K562 (cell line): ENCODE measurements at regions not wholly inside any gene's neighbourhood (a gene's known extent, or its start where the extent isn't known, plus 50 kb on each side); places are given as distances from the start of the nearest gene placed in this dataset.

Source experiments
- ATAC-seq: fragments of 200-7000 bp; cut with Tn5 transposase; 3 replicates; pipeline ENCODE4 v1.9.1; 2020; ENCODE audit warnings: moderate library complexity
- BruUV-seq: library from RNA; stranded (reverse); fragments of 400-500 nt; replicated peaks from 2 replicates; lab custom pipeline; 2021; lab: Mats Ljungman, UMichigan
- CTCF ChIA-PET: fragments of 300-600 bp; formaldehyde crosslinking; extraction: SDS; loops from one replicate; lab custom pipeline; 2021; ENCODE audit warnings: low intra/inter-chr PET ratio; lab: Yijun Ruan, JAX
- POLR2A ChIA-PET: fragments of 300-600, 350-650 bp; sonication (Branson Sonifier 250); formaldehyde crosslinking; extraction: SDS; loops from one replicate; lab custom pipeline; 2021; ENCODE audit warnings: antibody characterized with exemption, inconsistent platforms; lab: Yijun Ruan, JAX
- DNase-seq, 4 experiments: peaks; one replicate each; pipeline versions ENCODE4 v3.0.0 to v3.0.0-alpha.2; 2011 to 2018; ENCODE audit warnings: low spot score in 3 of 4, mixed read lengths in 3 of 4; ENCODE audit errors: extremely low read depth in 1 of 4
- FAIRE-seq: peaks from 2 replicates; lab custom pipeline; 2011; peaks lifted over from hg19 to GRCh38; lab: Jason Lieb, UNC
- H2AFZ ChIP-seq: 2 replicates; pipeline ENCODE4 v1.6.0; 2011; ENCODE audit warnings: low read depth, low read length, control low read depth, inconsistent platforms
- H3K27ac ChIP-seq: fragments of 200-600 bp; 3 replicates; pipeline ENCODE4 v1.8.0; 2011; ENCODE audit warnings: low read depth, mild to moderate bottlenecking, control low read depth, inconsistent platforms, low read length, moderate library complexity, mixed read lengths; ENCODE audit errors: extremely low read depth
- H3K27me3 ChIP-seq, 2 experiments: fragments of 300-600 bp in 1 of 2; 2 replicates in 1 of 2; 3 replicates in 1 of 2; pipeline versions ENCODE4 v1.6.0 to v1.8.0; 2011; ENCODE audit warnings: inconsistent platforms in 2 of 2, low read length in 2 of 2, mild to moderate bottlenecking in 1 of 2, mixed read lengths in 1 of 2, moderate library complexity in 1 of 2; ENCODE audit not compliant: control insufficient read depth in 2 of 2, insufficient read depth in 2 of 2
- H3K36me3 ChIP-seq: fragments of 300-600 bp; 3 replicates; pipeline ENCODE4 v1.8.0; 2011; ENCODE audit warnings: mild to moderate bottlenecking, low read length, inconsistent platforms; ENCODE audit not compliant: control insufficient read depth, insufficient read depth
- H3K4me1 ChIP-seq, 2 experiments: fragments of 200-600 bp in 1 of 2; replicated peaks in 1 of 2; 2 replicates in 1 of 2; 3 replicates in 1 of 2; pipeline versions ENCODE4 v1.5.1 to v1.8.0; 2011; ENCODE audit warnings: inconsistent platforms in 2 of 2, low read length in 2 of 2, mild to moderate bottlenecking in 1 of 2, mixed read lengths in 1 of 2, moderate library complexity in 1 of 2; ENCODE audit not compliant: control insufficient read depth in 2 of 2, insufficient read depth in 2 of 2
- H3K4me2 ChIP-seq: 2 replicates; pipeline ENCODE4 v1.6.1; 2011; ENCODE audit warnings: low read length, control low read depth, inconsistent platforms, mixed read lengths; ENCODE audit not compliant: insufficient read depth
- H3K4me3 ChIP-seq: fragments of 200-600 bp; sonication (generic), shearing (Covaris generic); 2 replicates; pipeline ENCODE4 v1.5.1; 2016; ENCODE audit warnings: control low read depth, inconsistent platforms
- H3K79me2 ChIP-seq: fragments of 200-600 bp; 3 replicates; pipeline ENCODE4 v1.8.0; 2011; ENCODE audit warnings: low read length, inconsistent platforms; ENCODE audit not compliant: control insufficient read depth, insufficient read depth
- H3K9ac ChIP-seq, 2 experiments: 2 replicates each; pipeline versions ENCODE4 v1.6.0 to v1.6.1; 2011; ENCODE audit warnings: low read depth in 2 of 2, low read length in 2 of 2, control low read depth in 1 of 2, inconsistent platforms in 1 of 2, mild to moderate bottlenecking in 1 of 2, mixed read lengths in 1 of 2; ENCODE audit not compliant: insufficient read depth in 1 of 2
- H3K9me1 ChIP-seq: one replicate; pipeline ENCODE4 v1.6.0; 2011; ENCODE audit warnings: inconsistent platforms, mild to moderate bottlenecking, low read length, moderate library complexity; ENCODE audit not compliant: control insufficient read depth, insufficient read depth
- H3K9me3 ChIP-seq: replicated peaks from 2 replicates; pipeline ENCODE4 v1.5.1; 2011; ENCODE audit warnings: low read depth, low read length, inconsistent platforms; ENCODE audit not compliant: control insufficient read depth, insufficient read depth
- H4K20me1 ChIP-seq: replicated peaks from 2 replicates; pipeline ENCODE4 v1.6.1; 2011; ENCODE audit warnings: low read length, inconsistent platforms, mixed read lengths; ENCODE audit not compliant: control insufficient read depth, insufficient read depth
- CTCF ChIP-seq, 3 experiments: IDR thresholded peaks in 2 of 3; conservative IDR thresholded peaks in 1 of 3; 2 replicates each; pipeline ENCODE4 v1.5.1; 2011 to 2012; ENCODE audit warnings: low read length in 3 of 3, mild to moderate bottlenecking in 3 of 3, control low read depth in 2 of 3, improper control_type of control experiment in 1 of 3, inconsistent platforms in 1 of 3, low read depth in 1 of 3, mixed read lengths in 1 of 3, moderate library complexity in 1 of 3; ENCODE audit not compliant: insufficient read depth in 2 of 3
- E2F6 ChIP-seq, 2 experiments: IDR thresholded peaks; 2 replicates each; pipeline ENCODE4 v1.6.1; 2011; ENCODE audit warnings: borderline replicate concordance in 1 of 2, control low read depth in 1 of 2, low read depth in 1 of 2, low read length in 1 of 2, mild to moderate bottlenecking in 1 of 2, mixed read lengths in 1 of 2, moderate library complexity in 1 of 2; ENCODE audit not compliant: insufficient read depth in 1 of 2, insufficient read length in 1 of 2, poor library complexity in 1 of 2, severe bottlenecking in 1 of 2; ENCODE audit errors: extremely low read depth in 1 of 2
- ESRRA ChIP-seq: fragments of 450-650 bp; IDR thresholded peaks from 2 replicates; pipeline ENCODE4 v1.6.1; 2014; ENCODE audit warnings: low read depth, mild to moderate bottlenecking, moderate library complexity, borderline replicate concordance
- MAX ChIP-seq: sonication (generic); formaldehyde crosslinking; IDR thresholded peaks from 2 replicates; pipeline ENCODE4 v1.9.0; 2022; ENCODE audit warnings: mild to moderate bottlenecking, missing genetic modification reagents
- RBFOX2 ChIP-seq: fragments of 200-400 bp; formaldehyde crosslinking; IDR thresholded peaks from 2 replicates; pipeline ENCODE4 v1.6.1; 2017; ENCODE audit warnings: low read depth, mild to moderate bottlenecking, low read length, moderate library complexity
- REST ChIP-seq, 2 experiments: fragments of 450-650 bp; formaldehyde crosslinking in 1 of 2; IDR thresholded peaks; 2 replicates each; pipeline versions ENCODE4 v1.4.0 to v1.6.1; 2014 to 2020; ENCODE audit warnings: mild to moderate bottlenecking in 2 of 2, borderline replicate concordance in 1 of 2, low read depth in 1 of 2
- ZNF316 ChIP-seq: fragments of 450-650 bp; IDR thresholded peaks from 2 replicates; pipeline ENCODE4 v1.6.1; 2016
- WGBS: fragments of 100-300 bp; shearing (Covaris generic); methylation state at CpG from one replicate; pipeline ENCODE4 v1.1.6; 2016; ENCODE audit warnings: low coverage, mixed read lengths; ENCODE audit not compliant: insufficient coverage; ENCODE audit errors: missing lambda C conversion rate; 5-methylcytosine and 5-hydroxymethylcytosine counted together
- in situ Hi-C: fragments of 300-500 bp; cut with MboI; formaldehyde crosslinking; loops from 4 replicates; pipeline ENCODE4 v1.15.0; 2018; ENCODE audit warnings: inconsistent platforms, mixed read lengths
- intact Hi-C: fragments of 100-400 bp; cut with micrococcal nuclease; formaldehyde crosslinking; loops from 2 replicates; pipeline ENCODE4 v1.14.2; 2022

GRCh38 chr7:130941322-130942210, 207.6 kb upstream of the KLF14 start:
- peak overlapping the region; percentile 87 for H3K9ac ChIP-seq
- peak; percentile 88 for ATAC-seq
- peak overlapping the region; percentile 45 for H3K4me3 ChIP-seq
- no peaks in the 10 kb centered on the region for H4K20me1 ChIP-seq
- ChIA-PET CTCF (no interaction called here), POLR2A (interaction anchor here (0.5 to 3.3 kb wide), 13 partner anchors 10 to 387 kb away, joined by 3 to 32 read pairs (median 3); no protein-coding TSS in a partner anchor)
- no peaks in the 10 kb centered on the region for H3K27me3 ChIP-seq
- peak overlapping the region; percentile 97 for H2AFZ ChIP-seq
- H3K27ac ChIP-seq, result peak overlapping the region; percentile 93
- DNase-seq, result peak; percentile 73 to 88 (median 78)
- no peaks in the 10 kb centered on the region for H3K36me3 ChIP-seq
- in situ Hi-C loops, result no loop called here
- BruUV-seq, result TSS peak; percentile 93
- H3K9me1 ChIP-seq, result no peaks in the 10 kb centered on the region
- no peaks in the 10 kb centered on the region for H3K9me3 ChIP-seq
- peak overlapping the region; percentile 96 for H3K4me2 ChIP-seq
- 1% methylated on average over 20 of the region's 20 CpGs for WGBS
- FAIRE-seq, result peak; percentile 76
- peaks cover 0 to 18% of the 10 kb centered on the region in 2 experiments; a peak in 4 of 5 replicates for H3K4me1 ChIP-seq
- intact Hi-C loops, result loop anchor here (2.0 kb wide), 3 partner anchors 19 to 45 kb away; no protein-coding TSS in a partner anchor
- H3K79me2 ChIP-seq, result peaks cover 3% of the 10 kb centered on the region; the same call in 1 of the 3 replicates
- TF ChIP-seq ESRRA (peak; percentile 65; the same call in 1 of the 2 replicates), CTCF (IDR thresholded peaks at IDR 0.05 in 2 of 3, conservative IDR thresholded peaks at IDR 0.05 in 1 of 3; ENCODE audit: insufficient read depth in 2 of 3, low read depth in 1 of 3, low read length in 3 of 3) (no peak), MAX (CRISPR knock-in tag) (peak; percentile 93), E2F6 (IDR thresholded peaks at IDR 0.05; ENCODE audit: borderline replicate concordance in 1 of 2, extremely low read depth in 1 of 2, insufficient read depth in 1 of 2, insufficient read length in 1 of 2, low read depth in 1 of 2, low read length in 1 of 2, poor library complexity in 1 of 2, severe bottlenecking in 1 of 2) (peak; percentile 78 to 85), ZNF316 (peak; percentile 93), REST (IDR thresholded peaks at IDR 0.05; ENCODE audit: borderline replicate concordance) (peak; percentile 20; the same call in 1 of the 2 replicates), REST (CRISPR knock-in tag; IDR thresholded peaks at IDR 0.05; ENCODE audit: low read depth) (0 out of 2 replicates have a peak, but pooled peaks have one; percentile 24), RBFOX2 (peak; percentile 70)
